ENCODE measurements at regions not wholly inside any gene's neighbourhood (a gene's known extent, or its start where the extent isn't known, plus 50 kb on each side); places are given as distances from the start of the nearest gene placed in this dataset.
"Not testable (repeated sequence)": the region's sequence is repeated elsewhere in the genome, so short reads cannot be mapped to it uniquely, and the experiment has no call there.

- TF ChIP-seq JUN (IDR thresholded peaks at IDR 0.05) (no peak), ZSCAN20 (CRISPR knock-in tag; IDR thresholded peaks at IDR 0.05) (no peak), CHD2 (IDR thresholded peaks at IDR 0.05; ENCODE audit: low read length, partially characterized antibody) (no peak), NPAS2 (CRISPR knock-in tag; IDR thresholded peaks at IDR 0.05; ENCODE audit: borderline replicate concordance) (no peak), JUNB (IDR thresholded peaks at IDR 0.05) (no peak), MAX (IDR thresholded peaks at IDR 0.05) (no peak), ZC3H11A (IDR thresholded peaks at IDR 0.05) (no peak), MAZ (IDR thresholded peaks at IDR 0.05; ENCODE audit: borderline replicate concordance, low read depth, low read length) (no peak)
Observed at GRCh38 chr3:20561166-20561565, 375.2 kb upstream of the SGO1 start (continued).

DNA sequence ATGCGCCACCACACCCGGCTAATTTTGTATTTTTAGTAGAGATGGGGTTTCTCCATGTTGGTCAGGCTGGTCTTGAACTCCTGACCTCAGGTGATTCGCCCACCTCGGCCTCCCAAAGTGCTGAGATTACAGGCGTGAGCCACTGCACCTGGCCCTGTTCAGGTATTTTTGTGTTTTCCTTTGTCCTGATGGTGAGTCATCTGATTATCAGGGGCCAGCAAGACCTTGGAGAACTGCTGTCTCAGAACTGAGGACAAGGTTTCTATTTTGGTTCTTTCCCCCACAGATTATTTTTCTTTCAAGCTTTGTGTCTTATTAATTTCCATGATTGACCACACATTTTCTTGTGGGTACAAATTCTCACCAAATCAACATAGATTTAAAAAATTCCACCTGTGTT, 374.4 kb upstream of the SGO1 start:
- CTCF ChIA-PET; H3K4me2 ChIP-seq; H3K4me1 ChIP-seq; ATAC-seq; POLR2A ChIA-PET; DNase-seq (ENCODE audit: low read depth in 1 of 2, low spot score in 1 of 2); FAIRE-seq; H3K4me3 ChIP-seq; H3K27ac ChIP-seq; H3K9me3 ChIP-seq: not testable (repeated sequence)
- 4% methylated on average over 5 of the region's 5 CpGs for WGBS (ENCODE audit: missing lambda C conversion rate)

- H3K4me1 ChIP-seq = no peaks in the 10 kb centered on the region
- no peaks in the 10 kb centered on the region for H3K9me3 ChIP-seq
- ChIA-PET CTCF (no interaction called here), POLR2A (no interaction called here)
- H3K4me2 ChIP-seq = no peak overlapping the region
- FAIRE-seq = no peak
- TF ChIP-seq BHLHE40 (IDR thresholded peaks at IDR 0.05; ENCODE audit: low read depth, low read length) = no peak
- no peak for TF ChIP-seq HOXB5 (CRISPR knock-in tag; IDR thresholded peaks at IDR 0.05)
- no peak for TF ChIP-seq MAX (IDR thresholded peaks at IDR 0.05)
- TF ChIP-seq GATA3 (IDR thresholded peaks at IDR 0.05; ENCODE audit: borderline replicate concordance) = no peak
- no peak for TF ChIP-seq ZFP36 (IDR thresholded peaks at IDR 0.05; ENCODE audit: borderline replicate concordance, partially characterized antibody)
- TF ChIP-seq JUN (IDR thresholded peaks at IDR 0.05) = no peak
- TF ChIP-seq, protein P1, sequence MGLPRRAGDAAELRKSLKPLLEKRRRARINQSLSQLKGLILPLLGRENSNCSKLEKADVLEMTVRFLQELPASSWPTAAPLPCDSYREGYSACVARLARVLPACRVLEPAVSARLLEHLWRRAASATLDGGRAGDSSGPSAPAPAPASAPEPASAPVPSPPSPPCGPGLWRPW (IDR thresholded peaks at IDR 0.05) = no peak
- TF ChIP-seq ESRRA (IDR thresholded peaks at IDR 0.05; ENCODE audit: borderline replicate concordance, low read length) = no peak
- TF ChIP-seq NPAS2 (CRISPR knock-in tag; IDR thresholded peaks at IDR 0.05; ENCODE audit: borderline replicate concordance) = no peak
- no peak for TF ChIP-seq RAD21 (conservative IDR thresholded peaks at IDR 0.05 in 1 of 2, IDR thresholded peaks at IDR 0.05 in 1 of 2)
- no peak for TF ChIP-seq MYC (IDR thresholded peaks at IDR 0.05; ENCODE audit: borderline replicate concordance, low read length)
- TF ChIP-seq JUNB (IDR thresholded peaks at IDR 0.05) = no peak
- no peak for TF ChIP-seq ZNF302 (CRISPR knock-in tag; IDR thresholded peaks at IDR 0.05)
- TF ChIP-seq FOXS1 (CRISPR knock-in tag; IDR thresholded peaks at IDR 0.05) = no peak
- TF ChIP-seq, protein P2, sequence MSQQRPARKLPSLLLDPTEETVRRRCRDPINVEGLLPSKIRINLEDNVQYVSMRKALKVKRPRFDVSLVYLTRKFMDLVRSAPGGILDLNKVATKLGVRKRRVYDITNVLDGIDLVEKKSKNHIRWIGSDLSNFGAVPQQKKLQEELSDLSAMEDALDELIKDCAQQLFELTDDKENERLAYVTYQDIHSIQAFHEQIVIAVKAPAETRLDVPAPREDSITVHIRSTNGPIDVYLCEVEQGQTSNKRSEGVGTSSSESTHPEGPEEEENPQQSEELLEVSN (IDR thresholded peaks at IDR 0.05; ENCODE audit: borderline replicate concordance, low read depth) = no peak
- TF ChIP-seq ELK1 (IDR thresholded peaks at IDR 0.05; ENCODE audit: low read depth, low read length) = no peak
- no peak for TF ChIP-seq EHMT2 (IDR thresholded peaks at IDR 0.05; ENCODE audit: low read depth)
- no peak for TF ChIP-seq USF2 (IDR thresholded peaks at IDR 0.05)
- no peak overlapping the region for H3K27ac ChIP-seq
- DNase-seq (ENCODE audit: low read depth in 1 of 2, low spot score in 1 of 2) = no peak
- WGBS (ENCODE audit: missing lambda C conversion rate) = 18% methylated on average over 2 of the region's 2 CpGs
- no peak for ATAC-seq
- H3K4me3 ChIP-seq = no peak overlapping the region
Observed at GRCh38 chr3:20558161-20558560, 372.2 kb upstream of the SGO1 start.

All from A549 (cell line).